ENCODE measurements at regions not wholly inside any gene's neighbourhood (a gene's known extent, or its start where the extent isn't known, plus 50 kb on each side); places are given as distances from the start of the nearest gene placed in this dataset.

- TF ChIP-seq, protein P1, sequence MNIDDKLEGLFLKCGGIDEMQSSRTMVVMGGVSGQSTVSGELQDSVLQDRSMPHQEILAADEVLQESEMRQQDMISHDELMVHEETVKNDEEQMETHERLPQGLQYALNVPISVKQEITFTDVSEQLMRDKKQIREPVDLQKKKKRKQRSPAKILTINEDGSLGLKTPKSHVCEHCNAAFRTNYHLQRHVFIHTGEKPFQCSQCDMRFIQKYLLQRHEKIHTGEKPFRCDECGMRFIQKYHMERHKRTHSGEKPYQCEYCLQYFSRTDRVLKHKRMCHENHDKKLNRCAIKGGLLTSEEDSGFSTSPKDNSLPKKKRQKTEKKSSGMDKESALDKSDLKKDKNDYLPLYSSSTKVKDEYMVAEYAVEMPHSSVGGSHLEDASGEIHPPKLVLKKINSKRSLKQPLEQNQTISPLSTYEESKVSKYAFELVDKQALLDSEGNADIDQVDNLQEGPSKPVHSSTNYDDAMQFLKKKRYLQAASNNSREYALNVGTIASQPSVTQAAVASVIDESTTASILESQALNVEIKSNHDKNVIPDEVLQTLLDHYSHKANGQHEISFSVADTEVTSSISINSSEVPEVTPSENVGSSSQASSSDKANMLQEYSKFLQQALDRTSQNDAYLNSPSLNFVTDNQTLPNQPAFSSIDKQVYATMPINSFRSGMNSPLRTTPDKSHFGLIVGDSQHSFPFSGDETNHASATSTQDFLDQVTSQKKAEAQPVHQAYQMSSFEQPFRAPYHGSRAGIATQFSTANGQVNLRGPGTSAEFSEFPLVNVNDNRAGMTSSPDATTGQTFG (tag by site-specific recombination; IDR thresholded peaks at IDR 0.05; ENCODE audit: borderline replicate concordance), result no peak
- TF ChIP-seq ZNF157 (tag by site-specific recombination; IDR thresholded peaks at IDR 0.05), result no peak
- no peak for TF ChIP-seq ZNF837 (tag by site-specific recombination; IDR thresholded peaks at IDR 0.05)
- no peak for TF ChIP-seq ZNF629 (tag by site-specific recombination; IDR thresholded peaks at IDR 0.05)
- no peak for TF ChIP-seq GLI4 (tag by site-specific recombination; IDR thresholded peaks at IDR 0.05)
- TF ChIP-seq HIC1 (tag by site-specific recombination; IDR thresholded peaks at IDR 0.05), result no peak
- TF ChIP-seq, protein P2, sequence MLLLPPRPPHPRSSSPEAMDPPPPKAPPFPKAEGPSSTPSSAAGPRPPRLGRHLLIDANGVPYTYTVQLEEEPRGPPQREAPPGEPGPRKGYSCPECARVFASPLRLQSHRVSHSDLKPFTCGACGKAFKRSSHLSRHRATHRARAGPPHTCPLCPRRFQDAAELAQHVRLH (tag by site-specific recombination; IDR thresholded peaks at IDR 0.05), result no peak
Observed at GRCh38 chr2:194257095-194257494, 1399.9 kb upstream of the SLC39A10 start (continued).

DNA sequence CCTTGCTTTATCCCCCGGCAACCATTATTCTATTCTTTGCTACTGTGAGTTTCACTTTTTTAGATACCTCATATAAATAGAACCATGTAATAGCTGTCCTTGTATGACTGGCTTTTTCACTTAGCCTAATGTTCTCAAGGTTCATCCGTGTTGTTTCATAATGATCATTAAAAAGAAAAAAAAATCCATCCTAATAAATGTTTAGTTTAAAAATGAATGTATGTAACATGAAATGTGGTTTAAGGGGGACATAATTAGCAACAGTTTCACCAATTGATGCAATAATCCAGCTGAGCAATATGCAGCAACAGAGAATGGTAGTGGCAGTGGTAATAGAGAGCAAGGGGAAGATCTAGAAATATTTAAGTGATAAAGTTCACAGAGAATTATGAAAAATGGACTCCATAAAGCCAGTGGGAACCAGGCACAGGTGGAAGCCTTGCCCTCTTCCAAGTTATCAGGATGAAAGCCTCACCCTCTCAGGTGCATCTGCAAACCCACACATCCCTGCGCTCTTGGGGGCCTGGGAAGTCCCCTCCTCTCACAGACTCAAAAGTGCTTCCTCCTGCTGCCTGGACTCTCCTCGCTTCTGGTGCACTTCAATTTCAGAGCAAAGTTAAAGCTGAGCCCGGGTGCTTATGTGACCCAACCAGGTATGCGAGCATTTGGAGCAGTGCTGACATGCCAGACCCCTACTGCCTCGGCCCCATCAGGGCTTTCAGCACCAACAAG is 1403.3 kb upstream of the SLC39A10 start:
- H3K9me3 ChIP-seq (ENCODE audit: control insufficient read depth, insufficient read depth, low read depth, low read length), result no peaks in the 10 kb centered on the region
- no peak overlapping the region for H3K27ac ChIP-seq (ENCODE audit: extremely low read depth, low read depth, low read length)
- no peaks in the 10 kb centered on the region for H3K4me1 ChIP-seq (ENCODE audit: control insufficient read depth, insufficient read depth, low read length)
- ChIA-PET CTCF (no interaction called here), POLR2A (no interaction called here)
- H3K36me3 ChIP-seq (ENCODE audit: control insufficient read depth in 2 of 2, insufficient read depth in 1 of 2, low read length in 2 of 2), result no peaks in the 10 kb centered on the region
- H3K4me3 ChIP-seq (ENCODE audit: low read depth, low read length), result no peak overlapping the region
- no peak for TF ChIP-seq ZNF830 (tag by site-specific recombination; IDR thresholded peaks at IDR 0.05; ENCODE audit: low read depth)

- ChIA-PET CTCF (no interaction called here), POLR2A (no interaction called here)
Observed at GRCh38 chr2:194252127-194252526, 1404.9 kb upstream of the SLC39A10 start.

More at GRCh38 chr2:194252127-194252526, 1404.9 kb upstream of the SLC39A10 start:
- no peaks in the 10 kb centered on the region for H3K9me3 ChIP-seq (ENCODE audit: control insufficient read depth, insufficient read depth, low read depth, low read length)
- H3K27ac ChIP-seq (ENCODE audit: extremely low read depth, low read depth, low read length), result no peak overlapping the region
- H3K4me3 ChIP-seq (ENCODE audit: low read depth, low read length), result no peak overlapping the region
- H3K4me1 ChIP-seq (ENCODE audit: control insufficient read depth, insufficient read depth, low read length), result no peaks in the 10 kb centered on the region
- TF ChIP-seq ZNF366 (tag by site-specific recombination; conservative IDR thresholded peaks at IDR 0.05) (no peak), ZNF514 (tag by site-specific recombination; IDR thresholded peaks at IDR 0.05) (no peak), ZNF785 (tag by site-specific recombination; IDR thresholded peaks at IDR 0.05) (no peak), ZNF311 (tag by site-specific recombination; IDR thresholded peaks at IDR 0.05; ENCODE audit: borderline replicate concordance) (no peak), ZNF626 (tag by site-specific recombination; IDR thresholded peaks at IDR 0.05) (no peak), GLI4 (tag by site-specific recombination; IDR thresholded peaks at IDR 0.05) (no peak), ZNF302 (tag by site-specific recombination; IDR thresholded peaks at IDR 0.05; ENCODE audit: low read depth) (no peak), ZNF837 (tag by site-specific recombination; IDR thresholded peaks at IDR 0.05) (no peak), ZNF140 (tag by site-specific recombination; IDR thresholded peaks at IDR 0.05) (no peak), ZNF404 (tag by site-specific recombination; IDR thresholded peaks at IDR 0.05) (no peak), ZNF561 (tag by site-specific recombination; IDR thresholded peaks at IDR 0.05; ENCODE audit: borderline replicate concordance) (no peak), ZSCAN23 (tag by site-specific recombination; IDR thresholded peaks at IDR 0.05) (no peak), MYNN (tag by site-specific recombination; IDR thresholded peaks at IDR 0.05; ENCODE audit: borderline replicate concordance) (no peak), ZNF664 (tag by site-specific recombination; IDR thresholded peaks at IDR 0.05) (no peak), ZNF792 (tag by site-specific recombination; IDR thresholded peaks at IDR 0.05) (no peak), FEZF1 (tag by site-specific recombination; IDR thresholded peaks at IDR 0.05) (no peak), ZNF776 (tag by site-specific recombination; IDR thresholded peaks at IDR 0.05; ENCODE audit: borderline replicate concordance) (no peak)
- TF ChIP-seq, protein P1 (tag by site-specific recombination; IDR thresholded peaks at IDR 0.05; ENCODE audit: borderline replicate concordance), result no peak
- TF ChIP-seq, protein P3, sequence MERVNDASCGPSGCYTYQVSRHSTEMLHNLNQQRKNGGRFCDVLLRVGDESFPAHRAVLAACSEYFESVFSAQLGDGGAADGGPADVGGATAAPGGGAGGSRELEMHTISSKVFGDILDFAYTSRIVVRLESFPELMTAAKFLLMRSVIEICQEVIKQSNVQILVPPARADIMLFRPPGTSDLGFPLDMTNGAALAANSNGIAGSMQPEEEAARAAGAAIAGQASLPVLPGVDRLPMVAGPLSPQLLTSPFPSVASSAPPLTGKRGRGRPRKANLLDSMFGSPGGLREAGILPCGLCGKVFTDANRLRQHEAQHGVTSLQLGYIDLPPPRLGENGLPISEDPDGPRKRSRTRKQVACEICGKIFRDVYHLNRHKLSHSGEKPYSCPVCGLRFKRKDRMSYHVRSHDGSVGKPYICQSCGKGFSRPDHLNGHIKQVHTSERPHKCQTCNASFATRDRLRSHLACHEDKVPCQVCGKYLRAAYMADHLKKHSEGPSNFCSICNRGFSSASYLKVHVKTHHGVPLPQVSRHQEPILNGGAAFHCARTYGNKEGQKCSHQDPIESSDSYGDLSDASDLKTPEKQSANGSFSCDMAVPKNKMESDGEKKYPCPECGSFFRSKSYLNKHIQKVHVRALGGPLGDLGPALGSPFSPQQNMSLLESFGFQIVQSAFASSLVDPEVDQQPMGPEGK (tag by site-specific recombination; IDR thresholded peaks at IDR 0.05), result no peak
- H3K36me3 ChIP-seq (ENCODE audit: control insufficient read depth in 2 of 2, insufficient read depth in 1 of 2, low read length in 2 of 2), result no peaks in the 10 kb centered on the region
